ENCODE measurements at regions not wholly inside any gene's neighbourhood (a gene's known extent, or its start where the extent isn't known, plus 50 kb on each side); places are given as distances from the start of the nearest gene placed in this dataset.
A peak's percentile ranks its signal among the peaks of the same experiment; 100 is the strongest.
"Not testable (repeated sequence)": the region's sequence is repeated elsewhere in the genome, so short reads cannot be mapped to it uniquely, and the experiment has no call there.

DNA sequence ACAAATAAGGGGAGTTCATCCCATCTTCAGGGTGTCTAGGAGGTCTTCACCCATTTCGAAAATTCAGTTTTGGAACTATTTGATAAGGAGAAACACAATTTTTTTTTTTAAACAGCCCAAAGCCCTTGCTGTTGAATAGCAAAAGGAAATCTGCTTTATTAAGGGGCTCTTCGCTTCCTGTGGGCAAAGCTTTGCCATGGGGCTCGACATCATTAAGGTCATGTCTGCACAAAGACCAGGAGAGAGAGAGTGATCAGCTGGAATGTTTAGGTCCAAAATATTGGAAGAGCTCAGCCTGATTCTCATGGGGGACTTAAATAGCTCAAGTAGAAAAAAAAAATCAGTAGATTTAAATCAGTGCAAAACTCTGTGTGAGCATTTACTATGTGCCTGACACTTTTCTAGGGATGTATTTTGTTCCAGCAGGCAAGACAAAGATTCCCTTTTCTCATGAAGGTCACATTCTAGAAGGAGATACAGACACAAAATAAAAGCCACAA, 564.6 kb upstream of the KLF4 start:
- Histone ChIP-seq H3K9me3 (ENCODE audit: control insufficient read depth in 3 of 3, low read length in 3 of 3) (no peaks in the 10 kb centered on the region), H3K4me3 (ENCODE audit: low read length in 3 of 3) (peak overlapping the region in 2 of 3 donors; percentile 15 to 57), H3K27ac (ENCODE audit: low read depth, low read length) (peak overlapping the region; percentile 29), H3K36me3 (ENCODE audit: control insufficient read depth in 3 of 3, insufficient read depth in 3 of 3, low read length in 3 of 3) (no peaks in the 10 kb centered on the region), H3K9ac (ENCODE audit: low read depth in 1 of 3, low read length in 3 of 3) (peak overlapping the region in 1 of 3 donors; percentile 46), H3K27me3 (ENCODE audit: control insufficient read depth in 3 of 3, insufficient read depth in 3 of 3, low read length in 3 of 3) (no peaks in the 10 kb centered on the region), H3K4me1 (ENCODE audit: control insufficient read depth in 3 of 3, insufficient read depth in 3 of 3, low read length in 3 of 3) (peaks cover 16 to 33% (median 22%) of the 10 kb centered on the region in 3 donors)

DNA sequence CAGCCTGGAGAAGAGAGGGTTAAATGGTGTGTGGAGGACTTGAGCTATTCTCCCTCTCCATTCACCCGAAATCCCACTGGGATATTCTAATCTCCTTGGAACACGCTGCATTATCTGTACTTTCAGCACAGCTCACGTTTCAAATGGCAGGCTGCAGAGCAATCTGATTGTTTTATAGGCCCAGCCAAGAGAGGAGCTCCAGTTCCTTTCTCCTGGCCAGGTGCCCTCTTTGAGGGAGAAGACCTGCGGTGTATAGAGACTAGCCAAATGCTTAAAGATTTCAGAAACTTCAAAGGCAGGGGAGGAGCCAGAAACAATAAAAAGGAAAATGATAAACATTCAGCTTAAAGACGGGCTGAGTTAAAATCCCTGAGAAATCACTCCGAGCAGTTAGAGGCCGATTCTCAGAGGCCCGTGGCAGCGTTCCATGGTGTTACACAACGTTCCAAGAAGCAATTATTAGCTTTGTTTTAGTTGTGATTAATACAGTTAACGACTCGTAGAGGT, 564.0 kb upstream of the KLF4 start:
- no peaks in the 10 kb centered on the region for H3K36me3 ChIP-seq (ENCODE audit: control insufficient read depth in 3 of 3, insufficient read depth in 3 of 3, low read length in 3 of 3)
- H3K4me1 ChIP-seq (ENCODE audit: control insufficient read depth in 3 of 3, insufficient read depth in 3 of 3, low read length in 3 of 3) = peaks cover 16 to 35% (median 22%) of the 10 kb centered on the region in 3 donors
- H3K27ac ChIP-seq (ENCODE audit: low read depth, low read length) = peak overlapping the region; percentile 29
- H3K9ac ChIP-seq (ENCODE audit: low read depth in 1 of 3, low read length in 3 of 3) = peak overlapping the region in 1 of 3 donors; percentile 46
- no peaks in the 10 kb centered on the region for H3K9me3 ChIP-seq (ENCODE audit: control insufficient read depth in 3 of 3, low read length in 3 of 3)
- H3K4me3 ChIP-seq (ENCODE audit: low read length in 3 of 3) = peak overlapping the region; percentile 15 to 57 (median 30)
- no peaks in the 10 kb centered on the region for H3K27me3 ChIP-seq (ENCODE audit: control insufficient read depth in 3 of 3, insufficient read depth in 3 of 3, low read length in 3 of 3)

DNA sequence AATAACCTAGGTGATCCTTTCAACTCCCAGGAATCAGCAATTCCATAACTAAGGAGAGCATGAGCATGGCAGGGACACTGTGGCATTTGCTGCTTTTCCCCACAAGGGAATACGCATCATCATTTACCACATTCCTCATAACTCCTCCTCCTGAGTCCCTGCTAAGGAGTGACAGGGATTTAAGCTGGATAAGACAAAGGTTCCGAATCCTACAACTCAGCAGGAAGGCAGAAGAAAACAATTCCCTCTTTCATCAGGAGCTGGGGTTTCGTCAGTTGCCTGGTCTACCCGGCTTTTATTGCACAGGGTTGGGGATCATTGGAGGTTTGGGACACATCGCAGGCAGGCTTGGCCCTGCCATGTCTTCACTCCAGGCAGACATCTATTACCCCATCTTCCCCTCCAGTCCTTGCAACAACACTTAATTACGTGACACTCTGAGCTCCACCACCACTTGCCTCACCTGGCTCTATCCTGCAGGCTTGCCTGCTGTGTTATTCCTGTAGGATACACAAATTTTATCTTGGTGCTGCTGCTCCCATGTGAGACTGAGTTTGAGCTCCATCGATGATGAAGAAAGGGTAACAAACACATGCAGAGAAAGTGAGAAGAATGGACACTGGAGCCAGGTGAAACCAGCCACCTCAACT, 563.0 kb upstream of the KLF4 start:
- H3K27me3 ChIP-seq (ENCODE audit: control insufficient read depth in 3 of 3, insufficient read depth in 3 of 3, low read length in 3 of 3) = no peaks in the 10 kb centered on the region
- peaks cover 16 to 35% (median 22%) of the 10 kb centered on the region in 3 donors for H3K4me1 ChIP-seq (ENCODE audit: control insufficient read depth in 3 of 3, insufficient read depth in 3 of 3, low read length in 3 of 3)
- H3K9me3 ChIP-seq (ENCODE audit: control insufficient read depth in 3 of 3, low read length in 3 of 3) = no peaks in the 10 kb centered on the region
- no peak overlapping the region for H3K4me3 ChIP-seq (ENCODE audit: low read length in 3 of 3)
- no peaks in the 10 kb centered on the region for H3K36me3 ChIP-seq (ENCODE audit: control insufficient read depth in 3 of 3, insufficient read depth in 3 of 3, low read length in 3 of 3)
- H3K27ac ChIP-seq (ENCODE audit: low read depth, low read length) = no peak overlapping the region
- no peak overlapping the region for H3K9ac ChIP-seq (ENCODE audit: low read depth in 1 of 3, low read length in 3 of 3)

DNA sequence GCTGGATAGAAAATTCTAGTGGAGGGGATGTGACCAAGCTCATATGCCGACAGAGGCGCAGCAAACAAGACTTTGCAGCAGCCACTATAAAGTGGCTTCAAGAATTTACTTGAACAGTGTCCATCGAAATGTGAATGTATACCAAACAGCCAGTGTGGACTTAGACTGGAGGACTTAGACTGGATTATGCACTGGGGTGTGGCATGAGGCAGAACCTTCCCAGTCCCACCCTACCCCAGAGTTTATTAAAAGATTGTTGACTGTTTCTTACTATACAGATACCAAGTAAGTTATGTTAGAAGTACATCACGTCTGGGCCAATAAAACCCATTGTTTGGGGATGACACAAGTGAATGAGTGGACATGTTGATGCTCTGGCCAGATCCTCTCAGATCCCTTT, 561.3 kb upstream of the KLF4 start:
- Histone ChIP-seq H3K27ac (ENCODE audit: low read depth, low read length) (no peak overlapping the region), H3K4me3 (ENCODE audit: low read length in 3 of 3) (no peak overlapping the region), H3K27me3 (ENCODE audit: control insufficient read depth in 3 of 3, insufficient read depth in 3 of 3, low read length in 3 of 3) (no peaks in the 10 kb centered on the region), H3K4me1 (ENCODE audit: control insufficient read depth in 3 of 3, insufficient read depth in 3 of 3, low read length in 3 of 3) (peaks cover 16 to 31% (median 22%) of the 10 kb centered on the region in 3 donors), H3K36me3 (ENCODE audit: control insufficient read depth in 3 of 3, insufficient read depth in 3 of 3, low read length in 3 of 3) (no peaks in the 10 kb centered on the region), H3K9ac (ENCODE audit: low read depth in 1 of 3, low read length in 3 of 3) (no peak overlapping the region), H3K9me3 (ENCODE audit: control insufficient read depth in 3 of 3, low read length in 3 of 3) (no peaks in the 10 kb centered on the region)

DNA sequence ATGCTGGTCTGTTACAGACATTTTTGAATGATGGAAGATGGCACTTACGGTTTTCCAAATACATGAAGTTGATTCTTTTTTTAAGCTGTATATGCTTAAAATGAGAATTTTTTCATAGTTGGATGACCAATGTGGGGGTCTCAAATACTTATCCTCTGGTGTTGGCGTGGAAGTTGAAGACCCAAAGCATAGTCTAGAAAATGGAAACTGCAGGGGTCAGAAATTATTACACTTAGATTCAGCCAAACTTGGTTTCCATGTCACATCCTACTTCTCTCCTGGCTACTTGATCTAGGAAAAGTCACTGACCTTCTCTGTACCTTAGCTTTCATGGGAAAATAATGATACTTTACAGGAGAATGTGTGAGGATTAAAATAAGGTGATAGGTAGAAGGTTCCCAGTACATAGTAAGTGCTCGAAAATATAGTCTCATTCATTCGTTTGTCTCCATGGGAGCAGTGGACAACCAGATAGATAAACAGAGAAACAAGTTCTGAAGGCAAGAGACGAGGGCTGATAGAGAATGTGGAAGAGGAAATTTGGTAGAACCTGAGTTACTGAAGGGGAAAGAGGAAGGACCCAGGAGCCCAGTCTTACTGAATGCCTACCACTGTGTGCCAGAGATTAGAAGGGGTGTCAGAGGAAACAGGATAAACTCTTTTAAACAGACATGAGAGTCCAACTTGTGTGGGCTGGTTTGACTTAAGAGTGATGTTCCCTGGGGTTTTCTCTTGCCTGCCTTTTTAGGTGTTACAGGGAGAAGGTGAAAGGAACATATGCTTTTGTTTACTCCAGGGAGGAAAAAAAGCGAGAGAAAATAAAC, 560.3 kb upstream of the KLF4 start:
- no peak overlapping the region for H3K27ac ChIP-seq (ENCODE audit: low read depth, low read length)
- H3K36me3 ChIP-seq (ENCODE audit: control insufficient read depth in 3 of 3, insufficient read depth in 3 of 3, low read length in 3 of 3) = no peaks in the 10 kb centered on the region
- no peaks in the 10 kb centered on the region for H3K27me3 ChIP-seq (ENCODE audit: control insufficient read depth in 3 of 3, insufficient read depth in 3 of 3, low read length in 3 of 3)
- no peak overlapping the region for H3K4me3 ChIP-seq (ENCODE audit: low read length in 3 of 3)
- peaks cover 16 to 31% (median 22%) of the 10 kb centered on the region in 3 donors for H3K4me1 ChIP-seq (ENCODE audit: control insufficient read depth in 3 of 3, insufficient read depth in 3 of 3, low read length in 3 of 3)
- no peak overlapping the region for H3K9ac ChIP-seq (ENCODE audit: low read depth in 1 of 3, low read length in 3 of 3)
- H3K9me3 ChIP-seq (ENCODE audit: control insufficient read depth in 3 of 3, low read length in 3 of 3) = no peaks in the 10 kb centered on the region

DNA sequence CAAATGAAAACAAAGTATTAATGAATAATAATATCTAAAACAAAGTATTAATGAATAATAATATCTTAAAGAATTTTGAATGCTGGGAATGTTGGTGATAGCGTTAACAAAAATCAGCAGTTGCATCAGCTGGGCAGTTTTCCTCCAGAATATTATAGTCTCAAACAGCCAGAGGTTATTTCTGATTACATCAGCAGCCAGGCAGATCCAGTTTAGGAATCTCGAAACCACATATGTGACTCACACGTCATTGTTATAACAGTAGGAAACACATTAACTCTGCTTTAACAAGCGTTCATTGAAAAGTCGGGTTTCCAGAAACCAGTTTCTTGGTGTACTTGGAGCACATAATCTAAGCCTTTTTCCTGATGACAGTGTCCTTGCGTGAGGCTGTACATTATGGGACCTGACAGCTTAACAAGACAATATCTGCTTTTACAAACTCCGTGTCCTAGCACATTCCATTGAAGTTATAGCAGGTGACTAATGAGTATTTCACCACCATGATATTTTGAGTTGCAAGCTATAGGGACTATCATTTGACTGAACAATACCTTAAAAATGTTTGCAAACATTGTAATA, 559.5 kb upstream of the KLF4 start:
- Histone ChIP-seq H3K36me3 (ENCODE audit: control insufficient read depth in 3 of 3, insufficient read depth in 3 of 3, low read length in 3 of 3) (no peaks in the 10 kb centered on the region), H3K9me3 (ENCODE audit: control insufficient read depth in 3 of 3, low read length in 3 of 3) (no peaks in the 10 kb centered on the region), H3K27me3 (ENCODE audit: control insufficient read depth in 3 of 3, insufficient read depth in 3 of 3, low read length in 3 of 3) (no peaks in the 10 kb centered on the region), H3K9ac (ENCODE audit: low read depth in 1 of 3, low read length in 3 of 3) (no peak overlapping the region), H3K4me1 (ENCODE audit: control insufficient read depth in 3 of 3, insufficient read depth in 3 of 3, low read length in 3 of 3) (peaks cover 15 to 28% (median 22%) of the 10 kb centered on the region in 3 donors), H3K27ac (ENCODE audit: low read depth, low read length) (no peak overlapping the region), H3K4me3 (ENCODE audit: low read length in 3 of 3) (no peak overlapping the region)

DNA sequence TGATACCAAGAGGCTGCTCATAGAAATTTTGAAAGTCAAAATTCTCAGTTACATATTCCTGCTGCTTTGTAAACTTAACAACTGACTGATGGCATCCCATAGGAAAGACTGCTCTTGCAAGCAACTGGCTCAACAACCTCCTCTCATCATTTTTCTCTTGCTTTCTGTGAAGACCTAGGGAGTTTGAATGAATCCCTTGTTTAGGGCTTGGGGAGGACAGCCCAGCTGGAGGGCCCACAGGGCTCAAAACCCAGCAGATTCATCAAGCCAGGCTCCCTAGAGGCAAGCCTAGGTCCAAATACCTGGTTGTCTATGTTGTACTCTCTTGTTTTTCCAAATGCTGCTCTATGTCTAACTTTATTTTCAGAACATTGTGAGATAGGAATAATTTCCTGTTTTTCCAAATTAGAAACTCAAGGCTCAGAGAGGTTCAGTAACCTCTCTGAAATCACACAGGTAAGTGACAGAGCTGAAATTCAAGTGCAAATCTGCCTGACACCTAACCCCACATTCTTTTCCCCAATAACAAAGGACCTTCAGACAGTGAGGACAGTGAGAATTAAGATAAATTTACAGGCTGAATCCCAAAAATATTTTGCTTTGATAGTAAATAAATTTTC, 558.9 kb upstream of the KLF4 start:
- Histone ChIP-seq H3K4me3 (ENCODE audit: low read length in 3 of 3) (no peak overlapping the region), H3K4me1 (ENCODE audit: control insufficient read depth in 3 of 3, insufficient read depth in 3 of 3, low read length in 3 of 3) (peaks cover 11 to 22% (median 16%) of the 10 kb centered on the region in 3 donors), H3K27me3 (ENCODE audit: control insufficient read depth in 3 of 3, insufficient read depth in 3 of 3, low read length in 3 of 3) (no peaks in the 10 kb centered on the region), H3K9ac (ENCODE audit: low read depth in 1 of 3, low read length in 3 of 3) (no peak overlapping the region), H3K27ac (ENCODE audit: low read depth, low read length) (no peak overlapping the region), H3K36me3 (ENCODE audit: control insufficient read depth in 3 of 3, insufficient read depth in 3 of 3, low read length in 3 of 3) (no peaks in the 10 kb centered on the region), H3K9me3 (ENCODE audit: control insufficient read depth in 3 of 3, low read length in 3 of 3) (peaks cover 0 to under 1% (median 0%) of the 10 kb centered on the region in 3 donors)

DNA sequence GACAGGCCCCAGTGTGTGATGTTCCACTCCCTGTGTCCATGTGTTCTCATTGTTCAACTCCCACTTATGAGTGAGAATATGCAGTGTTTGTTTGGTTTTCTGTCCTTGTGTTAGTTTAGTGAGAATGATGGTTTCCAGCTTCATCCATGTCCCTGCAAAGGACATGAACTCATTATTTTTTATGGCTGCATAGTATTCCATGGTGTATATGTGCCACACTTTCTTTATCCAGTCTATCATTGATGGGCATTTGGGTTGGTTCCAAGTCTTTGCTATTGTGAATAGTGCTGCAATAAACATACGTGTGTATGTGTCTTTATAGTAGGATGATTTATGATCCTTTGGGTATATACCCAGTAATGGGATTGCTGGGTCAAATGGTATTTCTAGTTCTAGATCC, 558.2 kb upstream of the KLF4 start:
- not testable (repeated sequence) for H3K27ac ChIP-seq (ENCODE audit: low read depth, low read length); H3K36me3 ChIP-seq (ENCODE audit: control insufficient read depth in 3 of 3, insufficient read depth in 3 of 3, low read length in 3 of 3); H3K27me3 ChIP-seq (ENCODE audit: control insufficient read depth in 3 of 3, insufficient read depth in 3 of 3, low read length in 3 of 3); H3K9me3 ChIP-seq (ENCODE audit: control insufficient read depth in 3 of 3, low read length in 3 of 3); H3K4me3 ChIP-seq (ENCODE audit: low read length in 3 of 3); H3K9ac ChIP-seq (ENCODE audit: low read depth in 1 of 3, low read length in 3 of 3)
- H3K4me1 ChIP-seq (ENCODE audit: control insufficient read depth in 3 of 3, insufficient read depth in 3 of 3, low read length in 3 of 3) = peaks cover 5 to 15% (median 11%) of the 10 kb centered on the region in 3 donors

DNA sequence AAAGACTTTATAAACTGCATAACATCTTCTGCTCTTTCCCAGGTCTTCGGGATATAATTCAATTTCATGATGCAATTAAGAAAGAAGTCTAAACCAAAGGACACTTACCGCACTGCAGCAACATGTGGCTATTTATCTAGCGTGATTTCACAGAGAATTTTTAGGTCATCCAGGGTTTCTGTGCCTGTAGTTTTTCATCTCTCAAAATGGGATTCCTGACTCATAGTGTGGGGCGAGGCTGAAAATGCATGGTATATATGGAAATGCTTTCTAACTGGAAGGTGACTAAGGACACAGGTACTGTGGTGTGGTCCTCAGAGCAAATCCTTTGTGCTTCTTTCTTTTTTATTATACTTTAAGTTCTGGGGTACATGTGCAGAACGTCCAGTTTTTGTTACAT, 557.7 kb upstream of the KLF4 start:
- no peaks in the 10 kb centered on the region for H3K36me3 ChIP-seq (ENCODE audit: control insufficient read depth in 3 of 3, insufficient read depth in 3 of 3, low read length in 3 of 3)
- H3K27ac ChIP-seq (ENCODE audit: low read depth, low read length) = no peak overlapping the region
- H3K9ac ChIP-seq (ENCODE audit: low read depth in 1 of 3, low read length in 3 of 3) = no peak overlapping the region
- H3K4me1 ChIP-seq (ENCODE audit: control insufficient read depth in 3 of 3, insufficient read depth in 3 of 3, low read length in 3 of 3) = peaks cover 0 to 10% (median 6%) of the 10 kb centered on the region in 3 donors
- no peak overlapping the region for H3K4me3 ChIP-seq (ENCODE audit: low read length in 3 of 3)
- peaks cover 0 to 3% (median 0%) of the 10 kb centered on the region in 3 donors for H3K9me3 ChIP-seq (ENCODE audit: control insufficient read depth in 3 of 3, low read length in 3 of 3)
- no peaks in the 10 kb centered on the region for H3K27me3 ChIP-seq (ENCODE audit: control insufficient read depth in 3 of 3, insufficient read depth in 3 of 3, low read length in 3 of 3)
